ENCODE measurements at regions not wholly inside any gene's neighbourhood (a gene's known extent, or its start where the extent isn't known, plus 50 kb on each side); places are given as distances from the start of the nearest gene placed in this dataset.

DNA sequence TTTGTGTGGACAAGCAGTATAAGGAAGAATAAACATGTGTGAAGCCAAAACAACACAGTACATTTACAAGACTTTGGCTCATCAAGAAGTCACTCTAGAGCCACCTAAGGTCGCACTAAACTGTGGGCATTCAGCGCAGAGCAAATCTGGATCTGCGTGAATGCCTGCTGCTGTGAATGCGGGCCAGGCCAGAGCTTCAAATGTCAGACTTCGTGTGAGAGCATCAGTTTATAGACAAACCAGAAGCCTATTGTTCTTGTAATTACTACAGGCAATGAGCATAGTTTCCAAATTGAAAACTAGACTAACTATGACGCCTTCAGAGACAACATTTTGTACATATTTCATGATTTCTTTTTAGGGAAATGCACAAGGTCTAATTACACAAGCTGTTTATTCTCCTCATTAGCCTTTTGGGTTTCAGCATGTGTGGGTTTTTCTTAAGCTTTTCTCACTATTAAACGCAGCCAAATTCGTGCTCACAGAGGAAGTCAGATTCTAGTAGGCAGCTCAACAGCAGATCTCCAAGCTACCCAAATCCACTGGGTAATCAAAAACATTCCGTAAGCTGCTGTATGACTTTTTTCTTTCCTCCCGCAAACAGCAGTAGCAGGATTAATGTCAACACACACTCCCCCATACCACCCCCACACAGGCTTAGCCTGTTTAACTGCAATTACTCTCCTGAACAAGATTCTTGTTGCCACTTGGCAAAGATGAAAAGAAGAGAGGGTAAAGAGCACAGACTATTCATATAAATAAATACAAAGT lies 84.5 kb upstream of the SETMAR start:
- no peaks in the 10 kb centered on the region for H4K20me1 ChIP-seq (ENCODE audit: insufficient read depth, low read length)
- no peak overlapping the region for H4K5ac ChIP-seq (ENCODE audit: low read depth, low read length)
- H3K56ac ChIP-seq (ENCODE audit: extremely low read depth, insufficient read depth, low read length): no peak overlapping the region
- no peak for ATAC-seq (ENCODE audit: low read depth)
- H3K14ac ChIP-seq (replicated peaks; ENCODE audit: low read depth, low read length): no peak overlapping the region
- H3K79me1 ChIP-seq (ENCODE audit: low read depth in 1 of 2, low read length in 2 of 2): no peaks in the 10 kb centered on the region
- H3K4me2 ChIP-seq (ENCODE audit: low read depth, low read length): no peak overlapping the region
- dilution Hi-C loops (cut with HindIII; ENCODE audit: low sequenced_read_pairs, unreplicated experiment): no loop called here
- no TSS peak for BruUV-seq (replicated peaks)
- no peak overlapping the region for H2BK5ac ChIP-seq (ENCODE audit: low read depth, low read length, poor library complexity, severe bottlenecking)
- no peak overlapping the region for H3K4ac ChIP-seq (ENCODE audit: low read depth, low read length)
- no peak overlapping the region for H2AK9ac ChIP-seq (replicated peaks; ENCODE audit: low read depth, low read length, poor library complexity)
- H2AFZ ChIP-seq (replicated peaks; ENCODE audit: low read length, poor library complexity): no peak overlapping the region
- intact Hi-C loops (cut with micrococcal nuclease): no loop called here
- no peak for DNase-seq
- H4K8ac ChIP-seq (ENCODE audit: low read depth in 2 of 2, low read length in 2 of 2): no peak overlapping the region
- peaks cover 8% of the 10 kb centered on the region for H3K9me3 ChIP-seq (ENCODE audit: control insufficient read depth, insufficient read depth, low read length)
- H3K4me3 ChIP-seq (ENCODE audit: insufficient read depth, low read depth, low read length): no peak overlapping the region
- H3K36me3 ChIP-seq (ENCODE audit: control insufficient read depth, insufficient read depth, low read length): no peaks in the 10 kb centered on the region
- H3K4me1 ChIP-seq (ENCODE audit: control insufficient read depth, insufficient read depth, low read length): no peaks in the 10 kb centered on the region
- 52% methylated on average over 3 of the region's 10 CpGs; no CpG with 5 or more reads in 1 of the 2 experiments for WGBS, 2 experiments (ENCODE audit: extremely low coverage in 2 of 2, insufficient read length in 1 of 2)
- CTCF ChIA-PET: no interaction called here
- no peaks in the 10 kb centered on the region for H3K9me1 ChIP-seq (ENCODE audit: insufficient read depth, low read length)
- H2AK5ac ChIP-seq (ENCODE audit: low read depth, low read length): no peak overlapping the region
- H3K18ac ChIP-seq (ENCODE audit: low read depth, low read length): no peak overlapping the region
- H3K27ac ChIP-seq (ENCODE audit: insufficient read depth, low read length): no peak overlapping the region
- H2BK120ac ChIP-seq (ENCODE audit: low read depth, low read length): no peak overlapping the region
- H3K9ac ChIP-seq (ENCODE audit: low read depth, low read length): no peak overlapping the region
- no peak overlapping the region for H3K23ac ChIP-seq (ENCODE audit: low read depth, low read length)
- POLR2A ChIA-PET (ENCODE audit: unreplicated experiment): no interaction called here
- H4K91ac ChIP-seq (ENCODE audit: insufficient read depth, low read depth, low read length): no peak overlapping the region
- no peak overlapping the region for H2BK20ac ChIP-seq (ENCODE audit: low read depth, low read length)
- H3K27me3 ChIP-seq (ENCODE audit: control insufficient read depth, insufficient read depth, low read length): no peaks in the 10 kb centered on the region
- H2BK15ac ChIP-seq (ENCODE audit: low read depth, low read length): no peak overlapping the region
- TF ChIP-seq RCOR1 (IDR thresholded peaks at IDR 0.05; ENCODE audit: insufficient replicate concordance, low read length) (no peak), RFX5 (IDR thresholded peaks at IDR 0.05; ENCODE audit: low read depth, low read length) (no peak), MXI1 (IDR thresholded peaks at IDR 0.05; ENCODE audit: borderline replicate concordance, low read depth, low read length) (no peak), CEBPB (IDR thresholded peaks at IDR 0.05; ENCODE audit: low read depth, low read length) (no peak), NFE2L2 (IDR thresholded peaks at IDR 0.05; ENCODE audit: low read depth, low read length) (no peak), MAZ (IDR thresholded peaks at IDR 0.05; ENCODE audit: borderline replicate concordance, low read depth, low read length) (no peak), MAFK (IDR thresholded peaks at IDR 0.05; ENCODE audit: low read depth, low read length) (no peak), CHD1 (IDR thresholded peaks at IDR 0.05; ENCODE audit: low read depth, low read length) (no peak), FOS (IDR thresholded peaks at IDR 0.05; ENCODE audit: low read depth, low read length) (no peak), RAD21 (IDR thresholded peaks at IDR 0.05; ENCODE audit: low read length) (no peak), POLR2A (IDR thresholded peaks at IDR 0.05; ENCODE audit: low read depth, low read length) (no peak)
- TF ChIP-seq, protein P1, sequence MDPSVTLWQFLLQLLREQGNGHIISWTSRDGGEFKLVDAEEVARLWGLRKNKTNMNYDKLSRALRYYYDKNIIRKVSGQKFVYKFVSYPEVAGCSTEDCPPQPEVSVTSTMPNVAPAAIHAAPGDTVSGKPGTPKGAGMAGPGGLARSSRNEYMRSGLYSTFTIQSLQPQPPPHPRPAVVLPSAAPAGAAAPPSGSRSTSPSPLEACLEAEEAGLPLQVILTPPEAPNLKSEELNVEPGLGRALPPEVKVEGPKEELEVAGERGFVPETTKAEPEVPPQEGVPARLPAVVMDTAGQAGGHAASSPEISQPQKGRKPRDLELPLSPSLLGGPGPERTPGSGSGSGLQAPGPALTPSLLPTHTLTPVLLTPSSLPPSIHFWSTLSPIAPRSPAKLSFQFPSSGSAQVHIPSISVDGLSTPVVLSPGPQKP (IDR thresholded peaks at IDR 0.05; ENCODE audit: borderline replicate concordance, low read depth, low read length): no peak
- TF ChIP-seq, protein P2, sequence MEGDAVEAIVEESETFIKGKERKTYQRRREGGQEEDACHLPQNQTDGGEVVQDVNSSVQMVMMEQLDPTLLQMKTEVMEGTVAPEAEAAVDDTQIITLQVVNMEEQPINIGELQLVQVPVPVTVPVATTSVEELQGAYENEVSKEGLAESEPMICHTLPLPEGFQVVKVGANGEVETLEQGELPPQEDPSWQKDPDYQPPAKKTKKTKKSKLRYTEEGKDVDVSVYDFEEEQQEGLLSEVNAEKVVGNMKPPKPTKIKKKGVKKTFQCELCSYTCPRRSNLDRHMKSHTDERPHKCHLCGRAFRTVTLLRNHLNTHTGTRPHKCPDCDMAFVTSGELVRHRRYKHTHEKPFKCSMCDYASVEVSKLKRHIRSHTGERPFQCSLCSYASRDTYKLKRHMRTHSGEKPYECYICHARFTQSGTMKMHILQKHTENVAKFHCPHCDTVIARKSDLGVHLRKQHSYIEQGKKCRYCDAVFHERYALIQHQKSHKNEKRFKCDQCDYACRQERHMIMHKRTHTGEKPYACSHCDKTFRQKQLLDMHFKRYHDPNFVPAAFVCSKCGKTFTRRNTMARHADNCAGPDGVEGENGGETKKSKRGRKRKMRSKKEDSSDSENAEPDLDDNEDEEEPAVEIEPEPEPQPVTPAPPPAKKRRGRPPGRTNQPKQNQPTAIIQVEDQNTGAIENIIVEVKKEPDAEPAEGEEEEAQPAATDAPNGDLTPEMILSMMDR (conservative IDR thresholded peaks at IDR 0.05; ENCODE audit: low read depth, low read length): no peak
- in situ Hi-C loops (cut with MboI; ENCODE audit: low sequenced_read_pairs): no loop called here

All from IMR-90 (cell line).